Spleen (tissue), 11 donors: ENCODE measurements at regions not wholly inside any gene's neighbourhood (a gene's known extent, or its start where the extent isn't known, plus 50 kb on each side); places are given as distances from the start of the nearest gene placed in this dataset.

Experiments
- DNase-seq: peaks from one replicate; pipeline ENCODE4 v3.0.0-alpha.2; 2020
- H3K27ac ChIP-seq, 8 donors: fragments of 200-600 bp; sonication (generic) in 7 of 8; 1 replicate in 4 of 8; 2 replicates in 4 of 8; pipeline versions ENCODE4 v1.5.0 to v1.8.0; 2016 to 2021; ENCODE audit warnings: inconsistent platforms in 4 of 8, mild to moderate bottlenecking in 4 of 8, moderate library complexity in 1 of 8
- H3K27me3 ChIP-seq, 7 donors: fragments of 200-600 bp; sonication (generic) in 6 of 7; replicated peaks in 1 of 7; 1 replicate in 4 of 7; 2 replicates in 3 of 7; pipeline versions ENCODE4 v1.5.0 to v1.8.0; 2016 to 2021; ENCODE audit warnings: inconsistent platforms in 3 of 7, mild to moderate bottlenecking in 1 of 7
- H3K36me3 ChIP-seq, 6 donors: fragments of 200-600 bp; sonication (generic) in 5 of 6; 1 replicate in 4 of 6; 2 replicates in 2 of 6; pipeline versions ENCODE4 v1.5.0 to v1.8.0; 2016 to 2021; ENCODE audit warnings: inconsistent platforms in 2 of 6
- H3K4me1 ChIP-seq, 6 donors: fragments of 200-600 bp; sonication (generic) in 5 of 6; 1 replicate in 3 of 6; 2 replicates in 3 of 6; pipeline versions ENCODE4 v1.5.0 to v1.8.0; 2016 to 2021; ENCODE audit warnings: inconsistent platforms in 3 of 6
- H3K4me3 ChIP-seq, 8 donors: fragments of 200-600 bp; sonication (generic) in 7 of 8; 1 replicate in 4 of 8; 2 replicates in 4 of 8; pipeline versions ENCODE4 v1.5.0 to v1.8.0; 2016 to 2021; ENCODE audit warnings: inconsistent platforms in 4 of 8, mild to moderate bottlenecking in 4 of 8, moderate library complexity in 2 of 8
- H3K9me3 ChIP-seq, 8 donors: fragments of 200-600 bp; sonication (generic) in 7 of 8; 1 replicate in 4 of 8; 2 replicates in 4 of 8; pipeline versions ENCODE4 v1.5.0 to v1.8.0; 2016 to 2021; ENCODE audit warnings: inconsistent platforms in 4 of 8
- POLR2A ChIP-seq, 3 donors: fragments of 450-650 bp; IDR thresholded peaks; one replicate each; pipeline ENCODE4 v1.5.1; 2017; ENCODE audit warnings: antibody characterized with exemption in 3 of 3, mild to moderate bottlenecking in 1 of 3
- POLR2AphosphoS5 ChIP-seq, 3 donors: sonication (generic); formaldehyde crosslinking; IDR thresholded peaks; one replicate each; pipeline ENCODE4 v1.5.1; 2017; ENCODE audit warnings: antibody characterized with exemption in 3 of 3
- whole genome bisulfite sequencing, 5 donors: extraction: QIAGEN DNeasy Blood & Tissue Kit in 3 of 5; methylation state at CpG; one replicate each; pipeline versions ENCODE4 v1.1.5 to v1.1.7; 2013 to 2018; 5-methylcytosine and 5-hydroxymethylcytosine counted together
- intact Hi-C: fragments of 100-400 bp; cut with DNase I; formaldehyde crosslinking; loops from one replicate; pipeline ENCODE4 v1.15.0; 2023; ENCODE audit warnings: low total_unique reads
- TF ChIP-seq, protein P1 (sequence below), 11 experiments: fragments of 200-600 bp in 7 of 11; fragments of 450-650 bp in 4 of 11; sonication (generic) in 4 of 11; IDR thresholded peaks in 8 of 11; conservative IDR thresholded peaks in 3 of 11; 1 replicate in 7 of 11; 2 replicates in 4 of 11; pipeline versions ENCODE4 v1.4.0 to v1.8.0; 2016 to 2021; ENCODE audit warnings: antibody characterized with exemption in 11 of 11, inconsistent platforms in 4 of 11, mild to moderate bottlenecking in 1 of 11
- donor health status: healthy with polysubstance abuse.
- donor health status: DM: no; HTN: no; CAD: no; lungs with moderate emphysema.
- donor health status: DM: no; HTN: no; CAD: no.
- donor health status: Bipolar disorder and iron deficiency.
- donor health status: healthy.
- donor health status: DM: no; HTN: no; CAD: no.
- donor health status: DM: yes; HTN: yes; CAD: no.

DNA sequence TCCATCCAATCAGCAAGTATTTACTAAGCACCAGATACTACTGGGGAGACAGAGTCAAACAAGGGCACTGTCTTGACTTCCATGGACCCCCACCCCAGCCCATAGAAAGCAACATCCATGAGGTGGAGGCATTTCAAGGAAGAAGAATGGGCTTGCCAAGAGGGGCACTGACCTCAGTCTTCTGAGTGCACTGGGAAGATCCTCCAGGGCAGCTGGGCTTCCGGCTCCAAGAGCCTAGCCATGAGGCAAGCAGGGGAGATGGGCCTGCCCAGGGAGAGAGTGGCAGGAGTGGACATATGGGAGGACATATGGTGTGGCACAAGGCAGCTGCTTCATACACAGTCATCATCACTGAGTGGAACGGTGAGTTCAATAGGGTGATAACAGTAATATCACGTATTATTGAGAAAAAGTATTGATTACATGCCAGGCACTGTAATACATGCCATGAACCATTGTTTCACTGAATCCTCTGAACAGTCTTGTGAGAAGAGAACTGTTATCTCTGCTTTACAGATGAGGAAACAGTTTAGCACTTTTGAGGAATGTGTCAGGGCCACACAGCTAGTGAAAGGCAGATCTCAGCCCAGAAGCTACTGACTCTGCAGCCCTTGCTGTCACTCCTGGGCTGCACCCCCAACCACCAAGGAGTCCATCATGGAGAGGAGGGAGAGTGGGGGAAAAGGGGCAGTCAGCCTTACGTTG is 331.7 kb upstream of the ZMIZ1 start:
- DNase-seq, result no peak
- Histone ChIP-seq H3K9me3 (peaks cover 0 to 4% (median 0%) of the 10 kb centered on the region in 8 donors), H3K36me3 (no peaks in the 10 kb centered on the region), H3K4me1 (peaks cover 0 to 15% (median 8%) of the 10 kb centered on the region in 6 donors), H3K27ac (no peak overlapping the region), H3K27me3 (peaks cover 0 to 6% (median 0%) of the 10 kb centered on the region in 7 donors), H3K4me3 (no peak overlapping the region)
- 62 to 86% (median 76%) methylated on average over 4 of the region's 4 CpGs for WGBS, 5 donors
- TF ChIP-seq POLR2AphosphoS5 (IDR thresholded peaks at IDR 0.05) (no peak), POLR2A (IDR thresholded peaks at IDR 0.05) (no peak)
- TF ChIP-seq, protein P1, sequence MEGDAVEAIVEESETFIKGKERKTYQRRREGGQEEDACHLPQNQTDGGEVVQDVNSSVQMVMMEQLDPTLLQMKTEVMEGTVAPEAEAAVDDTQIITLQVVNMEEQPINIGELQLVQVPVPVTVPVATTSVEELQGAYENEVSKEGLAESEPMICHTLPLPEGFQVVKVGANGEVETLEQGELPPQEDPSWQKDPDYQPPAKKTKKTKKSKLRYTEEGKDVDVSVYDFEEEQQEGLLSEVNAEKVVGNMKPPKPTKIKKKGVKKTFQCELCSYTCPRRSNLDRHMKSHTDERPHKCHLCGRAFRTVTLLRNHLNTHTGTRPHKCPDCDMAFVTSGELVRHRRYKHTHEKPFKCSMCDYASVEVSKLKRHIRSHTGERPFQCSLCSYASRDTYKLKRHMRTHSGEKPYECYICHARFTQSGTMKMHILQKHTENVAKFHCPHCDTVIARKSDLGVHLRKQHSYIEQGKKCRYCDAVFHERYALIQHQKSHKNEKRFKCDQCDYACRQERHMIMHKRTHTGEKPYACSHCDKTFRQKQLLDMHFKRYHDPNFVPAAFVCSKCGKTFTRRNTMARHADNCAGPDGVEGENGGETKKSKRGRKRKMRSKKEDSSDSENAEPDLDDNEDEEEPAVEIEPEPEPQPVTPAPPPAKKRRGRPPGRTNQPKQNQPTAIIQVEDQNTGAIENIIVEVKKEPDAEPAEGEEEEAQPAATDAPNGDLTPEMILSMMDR (IDR thresholded peaks at IDR 0.05 in 8 of 11, conservative IDR thresholded peaks at IDR 0.05 in 3 of 11), result no peak
- intact Hi-C loops, result no loop called here

- Histone ChIP-seq H3K27me3 (peaks cover 0 to 6% (median 0%) of the 10 kb centered on the region in 7 donors), H3K36me3 (no peaks in the 10 kb centered on the region), H3K4me1 (peaks cover 5 to 26% (median 16%) of the 10 kb centered on the region in 6 donors), H3K27ac (no peak overlapping the region), H3K4me3 (no peak overlapping the region), H3K9me3 (peaks cover 0 to 4% (median 0%) of the 10 kb centered on the region in 8 donors)
- peak in 1 of 3 donors; percentile 45 for TF ChIP-seq POLR2AphosphoS5 (IDR thresholded peaks at IDR 0.05)
- TF ChIP-seq, protein P1 (IDR thresholded peaks at IDR 0.05 in 8 of 11, conservative IDR thresholded peaks at IDR 0.05 in 3 of 11), result no peak
- TF ChIP-seq POLR2A (IDR thresholded peaks at IDR 0.05), result no peak
- no peak for DNase-seq
- intact Hi-C loops, result no loop called here
- 67 to 85% (median 74%) methylated on average over 7 of the region's 7 CpGs for WGBS, 5 donors
Observed at GRCh38 chr10:78737883-78738856, 330.6 kb upstream of the ZMIZ1 start.

DNA sequence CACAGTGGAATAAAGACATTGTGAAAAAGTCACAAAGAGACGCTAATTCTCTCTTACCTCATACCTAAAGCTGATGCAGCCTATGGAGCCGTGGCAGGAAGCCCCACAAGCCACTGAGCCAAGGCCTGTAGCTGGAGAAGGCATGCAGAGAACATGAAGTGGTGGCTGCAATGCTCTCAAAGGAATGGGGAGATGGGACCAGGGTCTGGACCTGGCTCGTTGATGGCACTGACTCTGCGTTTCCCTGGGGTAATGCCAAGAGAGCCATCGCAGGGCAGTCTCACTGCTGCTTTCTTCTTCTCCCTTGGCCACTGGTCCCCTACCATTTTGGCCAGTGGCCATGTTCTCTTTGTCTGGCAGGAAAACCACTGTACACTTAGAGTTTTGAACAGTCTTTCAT is 329.9 kb upstream of the ZMIZ1 start:
- Histone ChIP-seq H3K36me3 (no peaks in the 10 kb centered on the region), H3K4me3 (no peak overlapping the region), H3K27me3 (peaks cover 0 to 6% (median 0%) of the 10 kb centered on the region in 7 donors), H3K9me3 (peaks cover 0 to 4% (median 0%) of the 10 kb centered on the region in 8 donors), H3K27ac (no peak overlapping the region), H3K4me1 (peaks cover 12 to 33% (median 23%) of the 10 kb centered on the region in 6 donors)
- TF ChIP-seq POLR2AphosphoS5 (IDR thresholded peaks at IDR 0.05), result no peak
- TF ChIP-seq POLR2A (IDR thresholded peaks at IDR 0.05), result no peak
- TF ChIP-seq, protein P1 (IDR thresholded peaks at IDR 0.05 in 8 of 11, conservative IDR thresholded peaks at IDR 0.05 in 3 of 11), result no peak
- intact Hi-C loops, result no loop called here
- no peak for DNase-seq
- 83 to 91% (median 85%) methylated on average over 5 of the region's 5 CpGs for WGBS, 5 donors
